HG03571 (cell line): ENCODE measurements at regions not wholly inside any gene's neighbourhood (a gene's known extent, or its start where the extent isn't known, plus 50 kb on each side); places are given as distances from the start of the nearest gene placed in this dataset.

ENCODE experiments used
- ATAC-seq: cut with Tn5 transposase; IDR thresholded peaks from one replicate; pipeline ENCODE4 v1.9.1; 2021; ENCODE audit not compliant: unreplicated experiment

DNA sequence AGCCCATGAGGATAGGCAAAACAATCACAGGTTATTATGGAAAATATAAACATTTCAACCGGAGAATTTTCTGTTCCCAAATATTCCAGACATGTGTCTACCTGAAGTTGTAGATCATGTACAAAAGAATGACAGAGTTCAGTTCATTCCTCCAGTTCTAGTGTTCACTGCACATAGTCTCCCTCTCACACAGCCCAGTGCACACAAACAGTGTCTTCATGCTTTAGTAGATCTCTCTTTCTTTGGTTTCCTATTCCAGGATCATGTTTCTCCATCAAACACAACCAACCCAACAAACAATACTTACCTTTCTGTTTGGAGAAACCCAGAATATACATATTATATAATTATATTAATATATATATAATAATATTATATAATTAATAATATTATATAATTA is 671.9 kb downstream of the TRIML1 start:
- ATAC-seq, result no peak

DNA sequence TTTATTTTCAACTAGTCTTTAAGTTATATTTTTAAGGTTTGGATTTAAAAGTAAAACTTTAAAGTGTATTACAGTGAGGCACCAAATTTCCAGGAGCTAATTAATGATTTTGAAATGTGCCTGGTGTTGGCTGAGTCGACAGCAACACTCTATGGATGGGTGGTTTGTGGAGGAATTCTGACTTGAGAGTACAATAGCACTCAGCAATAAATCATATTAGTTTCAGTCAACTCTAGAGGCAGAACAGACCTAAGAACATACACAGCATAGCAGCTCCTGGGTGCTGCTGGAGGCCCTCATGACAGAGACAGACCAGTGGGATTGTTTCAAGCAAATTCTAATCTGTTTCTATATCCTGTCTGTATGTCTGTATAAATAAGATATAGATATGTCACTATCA is 673.4 kb downstream of the TRIML1 start:
- ATAC-seq, result no peak

DNA sequence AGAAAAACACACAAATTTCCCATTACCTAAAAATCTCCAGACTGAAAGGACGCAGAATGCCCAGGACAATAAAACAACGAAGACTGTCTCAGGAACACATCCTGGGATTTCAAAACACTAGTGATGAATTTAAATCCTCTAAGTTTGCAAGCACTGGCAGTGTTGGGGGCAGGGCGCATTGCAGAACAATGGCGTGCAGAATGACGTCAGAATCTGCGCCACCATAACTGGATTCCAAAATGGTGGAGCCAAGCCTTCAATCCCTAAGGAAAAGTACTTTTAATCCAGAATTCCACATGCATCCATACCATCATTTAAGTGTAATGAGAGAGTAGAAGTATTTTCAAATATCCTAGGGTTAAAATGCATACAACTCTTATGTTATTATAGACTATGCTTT is 679.1 kb downstream of the TRIML1 start:
- ATAC-seq, result no peak

DNA sequence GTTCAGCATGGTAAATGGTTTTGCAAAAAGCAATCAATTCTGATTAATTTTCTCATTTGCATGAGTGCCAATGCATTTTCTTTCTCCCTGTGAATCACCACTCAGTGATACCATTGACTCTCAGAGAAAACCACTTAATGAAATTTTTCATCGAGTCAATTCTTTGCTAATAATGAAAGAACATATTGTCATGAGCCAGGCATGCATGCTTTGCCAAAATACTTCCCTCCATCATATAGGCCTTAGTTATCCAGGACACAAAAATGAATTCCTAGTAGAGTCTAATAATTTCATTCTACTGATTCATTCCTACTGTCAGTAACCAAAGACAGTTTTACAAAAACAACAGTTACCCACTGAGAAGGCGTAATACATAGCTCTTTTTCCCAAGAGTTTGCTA is 680.0 kb downstream of the TRIML1 start:
- ATAC-seq, result no peak

DNA sequence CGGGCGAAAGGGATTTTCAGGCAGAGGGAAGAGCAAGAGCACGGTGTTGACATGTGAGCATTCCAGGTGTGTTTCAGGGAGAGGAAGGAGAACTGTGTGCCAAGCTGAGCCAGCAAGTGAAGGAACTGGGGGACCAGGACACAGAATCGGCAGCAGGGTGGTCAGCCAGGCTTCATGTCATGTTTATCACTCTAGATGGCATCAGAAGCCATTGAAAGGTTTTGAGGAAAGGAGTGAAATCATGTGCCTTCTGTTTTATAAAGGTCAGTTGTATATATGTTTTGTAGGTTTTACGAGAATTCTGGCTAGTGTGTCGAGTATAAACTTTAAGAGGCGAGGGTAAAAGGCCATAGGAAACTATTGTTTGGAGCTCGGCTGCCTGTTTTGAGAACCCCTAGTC is 682.3 kb downstream of the TRIML1 start:
- ATAC-seq, result no peak

DNA sequence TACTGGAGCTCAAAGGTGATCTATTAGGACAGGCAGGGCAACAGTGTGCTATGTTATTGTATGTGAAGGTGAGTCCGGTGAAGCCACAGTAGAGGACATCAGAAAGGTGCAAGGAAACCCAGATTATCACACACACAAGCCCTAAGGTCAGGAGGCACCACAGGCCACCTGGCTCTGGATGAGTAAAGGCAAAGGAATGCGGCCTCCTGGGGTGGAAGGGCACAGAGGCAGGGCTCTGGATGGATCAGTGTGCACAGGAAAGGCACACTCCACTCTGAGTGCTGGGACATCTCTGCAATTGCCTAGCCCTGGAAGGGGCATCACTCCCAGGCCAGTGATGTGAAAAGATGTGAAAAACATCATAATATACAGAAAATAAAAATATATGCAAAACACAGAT is 683.5 kb downstream of the TRIML1 start:
- ATAC-seq, result no peak

DNA sequence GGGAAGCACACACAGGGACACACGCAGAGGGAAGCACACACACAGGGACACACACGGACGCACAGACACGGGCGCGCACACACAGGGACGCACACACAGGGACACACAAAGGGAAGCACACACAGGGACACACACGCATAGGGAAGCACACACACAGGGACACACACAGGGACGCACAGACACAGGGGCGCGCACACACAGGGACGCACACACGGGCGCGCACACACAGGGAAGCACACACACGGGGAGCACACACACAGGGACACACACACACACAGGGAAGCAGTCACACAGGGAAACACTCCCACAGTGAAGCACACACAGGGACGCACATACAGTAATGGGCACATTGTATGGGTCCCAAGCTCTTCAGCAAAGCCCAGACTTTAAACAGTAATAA is 685.3 kb downstream of the TRIML1 start:
- no peak for ATAC-seq

DNA sequence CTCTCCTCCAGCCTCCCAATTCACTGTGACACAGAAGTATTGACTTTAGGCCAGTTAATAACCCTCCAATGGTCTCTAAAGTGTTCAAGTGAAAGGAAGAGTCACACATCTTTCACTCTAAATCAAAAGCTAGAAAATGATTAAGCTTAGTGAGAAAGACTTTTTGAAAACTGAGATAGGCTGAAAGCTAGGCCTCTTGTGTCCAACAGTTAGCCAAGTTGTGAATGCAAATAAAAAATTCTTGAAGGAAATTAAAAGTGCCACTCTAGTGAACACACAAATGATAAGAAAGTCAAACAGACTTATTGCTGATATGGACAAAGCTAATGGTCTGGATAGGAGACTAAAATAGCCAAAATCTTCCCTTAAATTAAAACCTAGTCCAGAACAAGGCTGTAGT is 687.2 kb downstream of the TRIML1 start:
- ATAC-seq, result no peak

DNA sequence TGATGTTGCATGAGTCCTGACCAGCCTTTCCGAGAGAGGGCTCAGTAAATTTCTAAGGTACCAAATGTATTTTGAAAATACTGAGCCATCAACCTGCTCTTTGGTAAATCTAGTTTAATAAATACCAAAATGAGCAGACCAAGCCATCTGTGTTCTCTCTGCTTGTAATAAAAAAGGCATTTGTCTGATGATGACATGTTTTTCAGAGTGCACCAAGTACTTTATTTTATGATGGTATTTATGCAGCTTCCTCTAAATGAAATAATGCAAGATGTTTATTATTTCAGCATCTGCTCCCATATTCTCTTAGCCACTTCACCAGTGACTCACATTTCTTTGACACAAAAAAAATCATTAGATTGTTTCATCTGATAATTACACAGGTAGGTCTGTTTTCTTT is 700.5 kb downstream of the TRIML1 start:
- no peak for ATAC-seq

DNA sequence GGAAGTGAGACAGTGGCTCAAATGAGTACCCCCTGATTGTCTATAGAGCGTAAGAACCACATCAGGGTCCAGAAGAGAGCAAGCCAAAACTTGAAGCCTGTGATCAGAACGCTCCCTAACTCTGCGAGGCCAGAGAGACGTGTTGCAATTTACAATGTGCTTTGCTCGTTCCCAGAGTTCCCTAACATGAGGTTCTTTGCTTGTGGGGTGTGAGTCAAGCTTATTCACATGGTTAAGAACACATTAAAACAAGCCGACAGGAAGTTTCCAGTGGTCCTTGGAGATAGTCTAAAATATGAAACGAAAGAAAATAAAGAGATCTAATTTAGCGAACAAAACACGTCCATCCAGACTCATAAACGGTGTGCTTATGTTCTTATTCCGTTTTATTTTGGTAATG is 702.3 kb downstream of the TRIML1 start:
- ATAC-seq, result no peak

DNA sequence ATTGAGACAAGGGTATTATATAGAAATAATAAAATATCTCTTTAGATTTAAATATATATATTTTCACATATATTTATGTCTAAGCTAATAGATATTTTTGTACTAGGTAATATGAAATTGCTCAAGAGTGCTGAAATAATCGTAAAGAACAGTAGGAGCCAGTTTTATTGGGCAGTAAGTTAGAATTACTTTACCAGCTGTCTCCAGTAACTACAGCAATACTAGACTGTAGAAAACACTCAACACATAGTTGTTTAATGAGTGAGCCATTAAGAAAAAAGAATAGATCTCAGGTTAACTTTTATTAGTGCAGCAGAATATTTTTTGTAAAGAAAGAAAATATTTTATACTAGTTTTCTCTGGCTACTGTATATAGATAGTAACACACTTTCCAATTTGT is 715.2 kb downstream of the TRIML1 start:
- ATAC-seq, result no peak

DNA sequence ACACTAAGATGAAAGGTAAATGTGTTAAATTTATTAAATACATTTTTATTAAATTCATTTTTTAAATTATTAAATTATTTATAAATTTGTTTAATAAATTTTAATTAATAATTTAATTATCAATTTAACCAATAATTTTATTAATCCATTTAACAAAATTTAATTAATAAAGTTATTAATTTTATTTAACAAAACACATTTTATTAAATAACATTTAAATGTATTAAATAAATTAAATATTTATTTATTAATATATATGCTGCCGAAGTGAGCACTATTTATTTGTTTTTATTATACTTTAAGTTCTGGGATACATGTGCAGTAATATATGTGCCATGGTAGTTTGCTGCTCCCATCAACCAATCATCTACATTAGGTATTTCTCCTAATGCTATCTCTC is 719.5 kb downstream of the TRIML1 start:
- no peak for ATAC-seq

DNA sequence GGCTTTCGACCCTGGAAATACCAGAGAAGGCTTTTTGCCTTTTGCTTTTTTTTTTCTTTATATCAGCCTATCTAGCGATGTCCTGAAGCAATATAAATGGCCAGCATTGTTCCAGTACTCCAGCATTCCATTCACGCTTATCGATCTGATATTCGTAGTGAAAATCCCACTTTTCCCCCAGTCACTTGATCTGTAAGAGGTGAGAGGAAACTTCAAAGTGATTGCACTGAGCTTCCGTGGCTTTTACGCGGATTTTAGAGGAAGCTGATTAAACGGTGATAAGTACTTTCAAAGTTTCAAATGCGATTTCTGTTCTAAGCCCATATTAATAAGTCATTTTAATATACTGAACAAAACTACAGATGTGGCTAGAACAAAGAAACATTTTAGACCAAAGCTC is 725.5 kb downstream of the TRIML1 start:
- no peak for ATAC-seq

DNA sequence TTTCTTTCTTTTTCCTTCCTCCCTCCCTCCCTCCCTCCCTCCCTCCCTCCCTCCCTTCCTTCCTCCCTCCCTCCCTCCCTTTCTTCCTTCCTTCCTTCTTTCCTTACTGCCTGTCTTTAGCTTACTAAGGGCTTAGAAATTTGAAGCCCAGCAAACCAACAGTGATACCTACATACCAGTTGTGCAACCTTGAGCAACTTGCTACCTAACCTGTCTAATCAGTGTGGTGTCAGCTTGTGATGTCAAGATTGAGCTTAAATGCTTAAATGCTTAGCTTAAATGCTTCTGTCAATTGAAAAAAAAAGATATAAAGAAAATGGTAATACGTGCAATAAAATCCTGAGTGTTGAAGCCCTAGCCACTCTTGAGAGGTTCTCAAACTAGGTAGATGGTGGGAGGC is 728.6 kb downstream of the TRIML1 start:
- no peak for ATAC-seq

DNA sequence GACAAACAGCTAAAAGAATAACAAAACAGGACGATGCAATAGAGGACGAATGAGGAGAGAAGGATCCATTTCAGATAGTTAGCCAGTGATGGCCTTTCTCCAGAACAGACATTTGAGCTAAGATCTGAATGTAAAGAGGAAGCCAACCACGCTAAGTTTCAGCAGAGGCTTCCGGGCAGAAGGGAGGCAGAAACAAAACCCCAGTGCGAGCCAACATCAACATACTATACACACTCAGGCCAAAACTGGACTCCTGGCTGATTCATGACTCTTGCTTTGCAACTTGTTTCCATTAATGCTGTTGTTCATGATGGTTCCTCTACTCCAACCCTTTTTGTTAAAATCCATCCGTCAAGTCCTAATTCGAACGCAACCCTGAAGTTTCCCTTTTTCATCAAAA is 730.3 kb downstream of the TRIML1 start:
- no peak for ATAC-seq

DNA sequence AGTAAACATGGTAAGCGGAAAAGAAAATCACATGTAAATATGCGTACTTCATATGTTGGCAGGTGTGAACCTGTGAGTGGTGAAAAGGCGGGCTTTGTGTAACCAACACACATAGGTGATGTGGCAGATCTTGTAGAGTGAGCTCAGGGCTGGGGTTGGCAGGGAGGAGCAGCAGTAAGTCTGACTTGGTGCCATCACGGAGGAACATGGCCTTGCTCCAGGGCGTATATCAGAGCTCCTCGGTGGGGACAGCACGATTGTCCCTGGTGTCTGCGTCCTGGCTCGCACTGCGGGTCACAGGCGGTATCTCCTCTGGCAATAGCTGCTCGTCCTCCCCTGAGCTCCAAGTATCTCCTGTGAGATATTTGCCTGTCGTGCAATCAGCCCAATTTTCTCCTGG is 733.6 kb downstream of the TRIML1 start:
- ATAC-seq, result no peak

DNA sequence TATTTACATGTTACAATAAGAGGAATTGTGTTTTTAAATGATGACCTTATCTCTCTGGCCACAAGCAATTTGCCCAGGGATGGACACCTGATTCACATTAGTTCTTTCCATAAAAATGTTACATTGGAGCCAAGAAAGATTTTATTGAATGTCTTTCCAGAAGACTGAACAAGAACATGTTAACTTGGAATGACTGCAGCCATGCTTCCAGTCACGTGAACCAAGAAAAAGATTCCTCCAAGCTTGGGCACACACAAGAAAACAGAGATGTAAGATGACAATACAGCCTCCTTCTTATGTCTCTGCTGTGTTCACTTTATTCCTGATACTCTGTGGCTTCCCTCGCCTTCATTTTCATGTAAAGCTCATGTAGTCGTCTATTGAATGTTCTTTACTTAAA is 737.6 kb downstream of the TRIML1 start:
- ATAC-seq, result no peak

DNA sequence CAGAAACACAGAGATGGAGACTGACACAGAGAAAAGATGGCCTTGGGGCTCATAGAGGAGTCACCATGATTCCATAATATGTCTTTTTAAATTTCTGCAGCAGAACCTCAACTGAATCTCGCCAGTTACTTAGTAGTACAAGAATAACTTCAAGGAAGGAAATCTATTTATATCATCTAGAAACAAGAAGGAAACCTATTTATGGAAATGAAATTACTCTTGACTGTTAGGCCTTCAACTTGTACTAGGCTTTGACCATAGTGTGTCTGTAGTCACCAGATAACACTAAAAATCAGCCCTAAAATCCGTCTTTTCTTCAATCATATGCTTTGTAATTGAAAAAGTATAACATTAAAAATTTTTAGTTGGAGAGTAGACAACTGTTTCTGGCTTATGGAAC is 740.4 kb downstream of the TRIML1 start:
- ATAC-seq, result no peak

DNA sequence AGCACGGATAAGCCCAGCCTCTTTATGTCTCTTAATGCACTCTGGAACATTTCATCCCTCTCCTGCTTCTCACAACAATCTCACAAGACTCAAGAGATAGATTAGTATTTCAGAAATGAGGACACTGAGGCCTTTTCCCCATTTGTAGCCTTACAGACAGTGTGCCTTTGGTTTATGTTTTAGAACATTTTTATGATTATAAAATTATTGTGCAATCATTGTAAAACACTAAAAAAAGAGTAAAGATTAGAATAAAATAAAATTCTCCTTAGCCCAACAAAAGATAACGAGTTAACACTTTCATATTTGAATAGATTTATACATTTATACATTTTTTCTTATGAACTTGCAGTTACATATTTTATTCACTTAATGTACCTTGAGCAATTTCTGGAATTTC is 748.7 kb downstream of the TRIML1 start:
- no peak for ATAC-seq

DNA sequence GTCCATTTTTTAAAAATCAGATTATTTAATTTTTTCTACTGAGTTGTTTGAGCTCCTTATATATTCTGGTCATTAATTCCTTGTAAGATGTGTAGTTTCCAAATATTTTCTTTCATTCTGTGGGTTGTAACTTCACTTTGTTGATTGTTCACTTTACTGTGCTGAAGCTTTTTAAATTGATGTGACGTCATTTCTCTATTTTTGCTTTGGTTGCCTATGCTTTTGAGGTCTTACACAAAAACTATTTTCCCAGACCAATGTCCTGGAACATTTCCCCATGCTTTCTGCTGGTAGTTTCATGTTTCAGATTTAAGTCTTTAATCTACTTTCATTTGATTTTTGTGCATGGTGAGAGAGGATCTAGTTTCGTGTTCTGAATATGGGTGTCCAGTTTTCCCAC is 753.6 kb downstream of the TRIML1 start:
- ATAC-seq, result no peak

DNA sequence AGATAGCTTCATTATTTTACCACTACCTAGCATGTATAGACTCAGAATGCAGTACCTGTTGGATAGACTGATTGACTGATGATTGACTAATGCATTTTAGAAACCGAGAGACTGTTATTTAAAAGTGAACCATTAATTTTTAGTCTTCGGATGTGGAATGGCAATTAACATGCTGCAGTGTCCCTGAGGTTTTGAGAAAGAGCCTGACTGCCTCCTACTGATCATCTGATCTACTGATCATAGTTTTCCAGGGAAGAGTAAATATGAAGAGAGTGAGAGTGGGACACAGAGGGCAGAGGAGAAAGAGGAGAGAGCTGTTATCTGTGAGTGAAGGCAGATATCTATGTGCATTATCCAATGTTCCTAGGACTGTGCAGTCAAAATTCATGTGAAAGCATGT is 764.7 kb downstream of the TRIML1 start:
- no peak for ATAC-seq

DNA sequence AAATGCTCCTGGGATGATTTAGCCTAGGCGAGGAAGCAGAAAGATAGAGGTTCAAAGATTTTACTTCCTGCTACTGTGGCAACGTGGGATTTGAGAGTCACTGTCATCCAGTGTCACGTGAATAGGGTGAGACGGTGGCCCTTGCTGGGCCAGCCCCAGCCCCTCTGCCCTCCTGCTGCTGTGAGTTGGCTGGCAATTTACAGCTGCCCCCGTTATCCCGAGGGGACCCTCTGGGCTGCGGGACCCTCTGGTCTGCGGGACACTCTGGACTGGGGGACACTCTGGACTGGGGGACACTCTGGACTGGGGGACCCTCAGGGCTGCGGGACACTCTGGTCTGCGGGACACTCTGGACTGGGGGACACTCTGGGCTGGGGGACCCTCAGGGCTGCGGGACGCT is 765.4 kb downstream of the TRIML1 start:
- ATAC-seq, result no peak

DNA sequence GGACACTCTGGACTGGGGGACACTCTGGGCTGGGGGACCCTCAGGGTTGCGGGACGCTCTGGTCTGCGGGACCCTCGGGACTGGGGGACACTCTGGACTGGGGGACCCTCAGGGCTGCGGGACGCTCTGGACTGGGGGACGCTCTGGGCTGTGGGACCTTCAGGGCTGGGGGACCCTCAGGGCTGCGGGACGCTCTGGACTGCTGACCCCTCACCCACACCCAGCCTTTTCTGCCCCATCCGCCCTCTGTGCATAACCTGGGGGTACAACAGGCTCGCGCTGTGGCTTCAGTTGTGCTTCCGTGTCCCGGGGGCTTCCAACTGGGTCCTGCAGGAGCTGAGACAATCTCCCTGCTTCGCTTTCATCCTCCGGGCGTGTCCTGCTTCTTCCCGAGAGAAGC is 766.0 kb downstream of the TRIML1 start:
- no peak for ATAC-seq

DNA sequence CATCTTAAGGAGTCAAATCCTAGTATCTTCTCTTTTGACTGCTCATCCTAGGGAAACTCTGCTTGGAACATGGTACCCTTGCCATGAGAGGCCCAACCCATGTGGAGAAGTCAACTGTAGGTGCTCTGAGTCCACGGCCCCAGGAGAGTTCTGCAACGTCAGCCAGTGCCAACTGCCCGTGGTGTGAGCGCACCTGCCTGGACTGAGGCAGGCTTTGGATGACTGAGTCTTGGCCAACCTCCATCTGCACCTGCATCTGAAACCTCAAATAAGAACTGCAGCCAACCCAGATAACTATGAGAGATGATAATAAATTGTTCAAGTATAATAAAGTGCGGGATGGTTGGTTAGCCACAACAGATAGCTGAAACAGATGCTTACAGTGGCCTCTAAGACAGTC is 772.0 kb downstream of the TRIML1 start:
- ATAC-seq, result no peak
